NCI-H2029 (cell line): ENCODE measurements at regions not wholly inside any gene's neighbourhood (a gene's known extent, or its start where the extent isn't known, plus 50 kb on each side); places are given as distances from the start of the nearest gene placed in this dataset.
"Not testable (repeated sequence)": the region's sequence is repeated elsewhere in the genome, so short reads cannot be mapped to it uniquely, and the experiment has no call there.

Experiments used
- DNase-seq: peaks from one replicate; lab custom pipeline; 2025; lab: John Stamatoyannopoulos, UW

GRCh38 chr12:131390412-131391334, 320.2 kb upstream of the SFSWAP start:
- DNase-seq: no peak

- no peak for DNase-seq
Measured at GRCh38 chr12:131391399-131391798, 319.5 kb upstream of the SFSWAP start.

GRCh38 chr12:131394752-131395151, 316.1 kb upstream of the SFSWAP start:
- not testable (repeated sequence) for DNase-seq

DNA sequence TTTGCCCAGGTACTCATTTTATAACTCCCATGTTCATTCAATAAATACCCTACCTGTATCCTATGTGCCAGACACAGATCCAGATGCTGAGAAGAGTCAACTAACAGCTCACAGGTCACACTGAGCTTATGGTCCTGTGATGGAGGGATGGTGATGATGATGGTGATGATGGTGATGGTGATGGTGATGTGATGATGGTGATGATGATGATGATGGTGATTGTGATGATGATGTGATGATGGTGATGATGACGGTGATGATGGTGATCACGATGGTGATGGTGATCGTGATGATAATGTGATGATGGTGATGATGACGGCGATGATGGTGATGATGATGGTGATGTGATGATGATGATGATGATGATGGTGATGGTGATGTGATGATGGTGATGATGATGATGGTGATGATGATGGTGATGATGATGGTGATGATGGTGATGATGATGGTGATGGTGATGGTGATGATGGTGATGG, 315.6 kb upstream of the SFSWAP start:
- not testable (repeated sequence) for DNase-seq

- DNase-seq: no peak
Measured at GRCh38 chr12:131395971-131396573, 314.8 kb upstream of the SFSWAP start.

- no peak for DNase-seq
Measured at GRCh38 chr12:131397493-131398181, 313.3 kb upstream of the SFSWAP start.

DNA sequence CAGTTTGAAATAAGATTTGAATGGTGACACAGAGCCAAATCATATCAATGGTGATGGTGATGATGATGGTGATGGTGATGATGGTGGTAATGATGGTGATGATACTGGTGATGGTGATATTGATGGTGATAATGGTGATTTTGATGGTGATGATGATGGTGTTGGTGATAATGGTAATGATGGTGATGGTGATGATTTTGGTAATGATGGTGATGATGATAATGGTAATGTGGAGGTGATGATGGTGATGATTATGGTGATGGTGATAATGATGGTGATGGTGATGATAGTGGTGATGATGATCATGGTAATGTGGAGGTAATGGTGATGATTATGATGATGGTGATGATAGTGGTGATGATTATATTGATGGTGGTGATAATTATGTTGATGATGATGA, 311.9 kb upstream of the SFSWAP start:
- DNase-seq: no peak

- not testable (repeated sequence) for DNase-seq
Measured at GRCh38 chr12:131400668-131401294, 310.1 kb upstream of the SFSWAP start.

GRCh38 chr12:131401907-131402633, 308.8 kb upstream of the SFSWAP start:
- not testable (repeated sequence) for DNase-seq

- no peak for DNase-seq
Measured at GRCh38 chr12:131402781-131403396, 308.0 kb upstream of the SFSWAP start.

GRCh38 chr12:131403676-131404075, 307.2 kb upstream of the SFSWAP start:
- DNase-seq: no peak

GRCh38 chr12:131404705-131405104, 306.2 kb upstream of the SFSWAP start:
- no peak for DNase-seq

GRCh38 chr12:131407221-131408035, 303.5 kb upstream of the SFSWAP start:
- no peak for DNase-seq

DNA sequence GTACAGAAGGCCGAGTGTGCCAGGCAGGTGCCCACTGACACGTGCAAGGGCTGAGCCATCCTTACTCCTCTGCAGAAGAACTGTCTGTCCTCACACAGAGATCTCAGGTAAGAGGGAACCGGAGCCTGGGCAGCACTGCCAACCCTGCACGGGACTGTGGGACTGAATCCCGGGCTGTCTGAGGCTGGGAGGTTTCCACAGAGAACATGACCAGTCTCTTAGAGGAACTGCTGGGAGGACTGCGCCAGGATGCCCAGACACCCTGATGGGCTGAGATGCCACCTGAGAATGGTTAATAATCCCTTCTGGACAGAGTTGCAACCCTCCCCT, 302.9 kb upstream of the SFSWAP start:
- DNase-seq: no peak

DNA sequence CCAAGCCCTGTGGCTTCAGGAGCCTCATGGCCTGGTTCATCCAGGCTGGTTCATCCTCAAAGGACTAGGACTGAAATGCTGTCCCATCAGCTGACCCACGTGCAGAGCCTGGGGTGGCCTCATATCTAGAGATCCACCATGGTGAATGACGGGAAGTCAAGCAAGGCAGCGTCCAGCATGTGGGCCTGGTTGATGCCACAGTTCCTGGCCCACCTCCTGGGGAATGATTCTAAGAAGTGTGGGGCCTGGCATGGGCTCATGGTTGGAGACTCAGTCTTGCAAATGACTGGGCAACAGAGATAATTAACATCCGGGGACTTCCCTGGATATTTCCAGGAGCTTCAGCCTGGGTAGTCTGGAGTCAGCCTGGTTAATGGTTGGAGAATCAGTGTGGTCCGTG, 302.4 kb upstream of the SFSWAP start:
- DNase-seq: no peak

DNA sequence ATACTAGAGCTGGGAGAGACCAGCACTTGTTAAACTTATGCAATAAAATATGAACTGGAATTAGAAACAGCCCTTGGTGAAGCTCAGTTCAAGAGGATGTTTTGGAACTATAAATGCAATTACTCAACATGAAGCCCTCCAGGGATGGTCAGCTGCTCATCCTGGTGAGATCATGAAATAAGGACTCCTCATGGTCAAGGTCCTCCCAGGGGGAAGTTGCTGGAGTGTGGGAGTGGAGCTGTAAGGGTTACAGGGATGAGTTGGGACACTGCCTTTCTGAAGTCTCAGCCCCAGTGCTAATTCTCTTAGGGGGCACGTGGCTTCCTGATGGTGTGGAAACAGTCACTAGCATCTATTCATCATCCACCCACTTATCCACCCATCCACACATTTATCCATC, 301.7 kb upstream of the SFSWAP start:
- no peak for DNase-seq

- DNase-seq: not testable (repeated sequence)
Measured at GRCh38 chr12:131411827-131412226, 299.1 kb upstream of the SFSWAP start.

GRCh38 chr12:131413006-131413405, 297.9 kb upstream of the SFSWAP start:
- DNase-seq: peak; percentile 7

- DNase-seq: no peak
Measured at GRCh38 chr12:131413471-131413870, 297.4 kb upstream of the SFSWAP start.
